Choroid plexus epithelial cell (primary cell): ENCODE measurements at regions not wholly inside any gene's neighbourhood (a gene's known extent, or its start where the extent isn't known, plus 50 kb on each side); places are given as distances from the start of the nearest gene placed in this dataset.

ENCODE experiments used
- DNase-seq: peaks from one replicate; pipeline ENCODE4 v3.0.0-alpha.2; 2010; ENCODE audit warnings: low read depth
- H3K4me3 ChIP-seq: 2 replicates; pipeline ENCODE4 v1.5.1; 2011; ENCODE audit warnings: low read depth, mild to moderate bottlenecking, control low read depth, low read length, moderate library complexity
- CTCF ChIP-seq: conservative IDR thresholded peaks from 2 replicates; pipeline ENCODE4 v1.5.1; 2011; ENCODE audit warnings: low read depth, mild to moderate bottlenecking, control low read depth, inconsistent platforms, low read length, moderate library complexity

GRCh38 chr13:84912720-84913119 lies 886.5 kb downstream of the SLITRK6 start:
- no peak overlapping the region for H3K4me3 ChIP-seq
- no peak for TF ChIP-seq CTCF
- DNase-seq = no peak

GRCh38 chr13:84910423-84910822 lies 888.8 kb downstream of the SLITRK6 start:
- no peak overlapping the region for H3K4me3 ChIP-seq
- no peak for TF ChIP-seq CTCF
- no peak for DNase-seq

GRCh38 chr13:84903391-84903790 lies 895.8 kb downstream of the SLITRK6 start:
- no peak for TF ChIP-seq CTCF
- no peak overlapping the region for H3K4me3 ChIP-seq
- DNase-seq = no peak

- TF ChIP-seq CTCF = no peak
- DNase-seq = no peak
- no peak overlapping the region for H3K4me3 ChIP-seq
Observed at GRCh38 chr13:84902243-84902642, 897.0 kb downstream of the SLITRK6 start.

GRCh38 chr13:84896128-84896527 lies 903.1 kb downstream of the SLITRK6 start:
- peak; percentile 82 for DNase-seq
- TF ChIP-seq CTCF = peak; percentile 63
- no peak overlapping the region for H3K4me3 ChIP-seq

GRCh38 chr13:84894749-84895148 lies 904.5 kb downstream of the SLITRK6 start:
- no peak for TF ChIP-seq CTCF
- no peak for DNase-seq
- H3K4me3 ChIP-seq = no peak overlapping the region

GRCh38 chr13:84885868-84886267 lies 913.4 kb downstream of the SLITRK6 start:
- DNase-seq = no peak
- no peak for TF ChIP-seq CTCF
- H3K4me3 ChIP-seq = no peak overlapping the region
